BJ (cell line): ENCODE measurements at regions not wholly inside any gene's neighbourhood (a gene's known extent, or its start where the extent isn't known, plus 50 kb on each side); places are given as distances from the start of the nearest gene placed in this dataset.

Experiments
- CTCF ChIA-PET: fragments of 350-600 bp; formaldehyde crosslinking; extraction: SDS; loops from one replicate; lab custom pipeline; 2021; ENCODE audit warnings: antibody characterized with exemption, inconsistent platforms; lab: Yijun Ruan, JAX
- POLR2A ChIA-PET: fragments of 300-600 bp; sonication (Branson Sonifier 250); formaldehyde crosslinking; extraction: SDS; loops from one replicate; lab custom pipeline; 2021; ENCODE audit warnings: antibody characterized with exemption; lab: Charles Lee
- DNase-seq: peaks from one replicate; pipeline ENCODE4 v3.0.0-alpha.2; 2011; ENCODE audit warnings: low read depth
- H3K27me3 ChIP-seq: 2 replicates; pipeline ENCODE4 v1.6.0; 2011; ENCODE audit warnings: low read length; ENCODE audit not compliant: control insufficient read depth, insufficient read depth
- H3K36me3 ChIP-seq: 2 replicates; pipeline ENCODE4 v1.5.1; 2011; ENCODE audit warnings: low read length; ENCODE audit not compliant: control insufficient read depth, insufficient read depth
- H3K4me3 ChIP-seq: 2 replicates; pipeline ENCODE4 v1.5.1; 2011; ENCODE audit warnings: low read depth, mild to moderate bottlenecking, control low read depth, low read length
- TF ChIP-seq, protein P1 (sequence below): IDR thresholded peaks from 2 replicates; pipeline ENCODE4 v1.5.1; 2011; ENCODE audit warnings: low read depth, mild to moderate bottlenecking, control low read depth, inconsistent platforms, low read length, moderate library complexity; ENCODE audit not compliant: insufficient read depth

DNA sequence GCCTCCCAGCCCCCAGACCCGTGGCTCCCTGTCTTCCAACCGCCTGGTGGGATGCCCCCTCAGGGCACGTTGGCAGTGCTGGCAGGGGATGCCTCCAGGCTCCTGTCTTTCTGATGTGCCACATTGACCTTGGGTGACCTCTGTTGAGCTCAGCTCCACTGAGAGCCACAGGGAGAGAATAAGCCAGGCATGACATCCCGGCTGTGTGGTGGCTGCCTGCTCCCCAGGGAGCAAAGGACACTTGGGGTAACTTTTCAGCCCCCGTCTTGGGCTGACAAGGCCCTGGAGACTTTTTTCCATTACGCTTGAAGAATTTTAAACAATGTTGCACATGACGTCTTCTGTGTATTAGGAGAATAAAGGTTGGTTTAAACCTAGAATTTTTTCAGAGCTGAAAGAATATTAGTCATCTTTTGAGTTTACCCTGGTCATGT is 246.0 kb downstream of the TSN start:
- CTCF ChIA-PET, result no interaction called here
- DNase-seq, result no peak
- POLR2A ChIA-PET, result no interaction called here
- TF ChIP-seq, protein P1, sequence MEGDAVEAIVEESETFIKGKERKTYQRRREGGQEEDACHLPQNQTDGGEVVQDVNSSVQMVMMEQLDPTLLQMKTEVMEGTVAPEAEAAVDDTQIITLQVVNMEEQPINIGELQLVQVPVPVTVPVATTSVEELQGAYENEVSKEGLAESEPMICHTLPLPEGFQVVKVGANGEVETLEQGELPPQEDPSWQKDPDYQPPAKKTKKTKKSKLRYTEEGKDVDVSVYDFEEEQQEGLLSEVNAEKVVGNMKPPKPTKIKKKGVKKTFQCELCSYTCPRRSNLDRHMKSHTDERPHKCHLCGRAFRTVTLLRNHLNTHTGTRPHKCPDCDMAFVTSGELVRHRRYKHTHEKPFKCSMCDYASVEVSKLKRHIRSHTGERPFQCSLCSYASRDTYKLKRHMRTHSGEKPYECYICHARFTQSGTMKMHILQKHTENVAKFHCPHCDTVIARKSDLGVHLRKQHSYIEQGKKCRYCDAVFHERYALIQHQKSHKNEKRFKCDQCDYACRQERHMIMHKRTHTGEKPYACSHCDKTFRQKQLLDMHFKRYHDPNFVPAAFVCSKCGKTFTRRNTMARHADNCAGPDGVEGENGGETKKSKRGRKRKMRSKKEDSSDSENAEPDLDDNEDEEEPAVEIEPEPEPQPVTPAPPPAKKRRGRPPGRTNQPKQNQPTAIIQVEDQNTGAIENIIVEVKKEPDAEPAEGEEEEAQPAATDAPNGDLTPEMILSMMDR, result no peak
- 0 out of 2 replicates have a peak, but pooled peaks cover 2% of the 10 kb centered on the region for H3K27me3 ChIP-seq
- no peak overlapping the region for H3K4me3 ChIP-seq
- no peaks in the 10 kb centered on the region for H3K36me3 ChIP-seq

DNA sequence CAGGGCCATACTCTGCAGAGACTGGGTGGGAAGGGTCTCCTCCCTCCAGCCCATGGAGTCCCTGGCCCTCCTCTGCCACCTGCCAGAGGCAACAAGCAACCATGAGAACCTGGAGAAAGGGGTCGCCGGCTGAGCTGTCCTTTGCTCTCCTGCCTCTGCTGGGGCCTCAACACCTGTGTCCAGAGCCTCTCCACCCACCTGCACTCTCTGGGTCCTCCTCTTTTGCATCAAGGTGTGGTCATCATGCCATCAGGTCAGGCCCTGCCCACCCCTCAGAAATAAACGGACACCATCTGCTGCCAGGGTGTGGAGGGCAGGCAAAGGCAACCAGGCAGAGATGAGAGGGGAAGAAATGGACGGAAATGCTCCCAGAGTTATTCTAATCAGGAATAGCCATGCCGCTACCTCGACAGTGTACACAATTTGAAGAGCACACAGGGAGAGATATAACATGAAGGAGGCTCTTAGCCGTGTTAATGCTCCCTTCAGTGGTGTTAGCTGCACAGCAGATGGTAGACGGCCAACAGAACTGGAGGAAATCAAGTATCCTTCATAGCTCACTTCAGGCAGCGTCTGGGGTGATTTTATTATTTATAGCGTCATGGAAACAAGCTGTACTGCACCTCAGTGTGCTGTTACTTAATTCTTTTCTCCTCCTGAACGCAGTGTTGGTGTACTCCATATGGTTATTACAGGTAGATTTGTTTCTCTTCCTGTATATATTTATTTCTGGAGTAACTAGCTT is 247.9 kb downstream of the TSN start:
- POLR2A ChIA-PET, result no interaction called here
- Histone ChIP-seq H3K27me3 (0 out of 2 replicates have a peak, but pooled peaks cover 2% of the 10 kb centered on the region), H3K36me3 (no peaks in the 10 kb centered on the region), H3K4me3 (no peak overlapping the region)
- CTCF ChIA-PET, result no interaction called here
- no peak for DNase-seq
- TF ChIP-seq, protein P1, result no peak

DNA sequence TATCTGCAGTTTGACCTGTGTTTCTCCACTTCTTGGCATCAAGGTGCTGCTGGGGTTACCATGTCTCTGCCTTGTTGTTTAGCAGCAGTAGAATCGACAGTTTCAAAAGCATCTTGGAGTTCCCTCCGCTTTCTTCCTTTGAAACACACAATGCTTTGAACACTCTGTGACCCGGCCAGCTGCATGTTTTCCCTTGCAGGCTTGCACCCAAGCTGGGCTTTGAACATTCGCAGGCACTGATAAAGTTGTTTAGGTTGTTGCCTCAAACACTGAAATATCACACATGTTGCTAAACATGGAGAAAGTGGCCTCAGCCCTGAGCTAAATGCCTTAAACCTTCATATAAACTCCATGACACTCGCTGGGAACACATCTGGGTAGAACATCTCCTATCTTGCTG is 251.7 kb downstream of the TSN start:
- ChIA-PET CTCF (interaction anchor here (1.1 kb wide), 1 partner anchor 62 kb away, joined by 3 read pairs; no protein-coding TSS in a partner anchor), POLR2A (no interaction called here)
- DNase-seq, result no peak
- no peak overlapping the region for H3K4me3 ChIP-seq
- no peaks in the 10 kb centered on the region for H3K36me3 ChIP-seq
- peaks cover 4% of the 10 kb centered on the region for H3K27me3 ChIP-seq
- TF ChIP-seq, protein P1, result no peak

DNA sequence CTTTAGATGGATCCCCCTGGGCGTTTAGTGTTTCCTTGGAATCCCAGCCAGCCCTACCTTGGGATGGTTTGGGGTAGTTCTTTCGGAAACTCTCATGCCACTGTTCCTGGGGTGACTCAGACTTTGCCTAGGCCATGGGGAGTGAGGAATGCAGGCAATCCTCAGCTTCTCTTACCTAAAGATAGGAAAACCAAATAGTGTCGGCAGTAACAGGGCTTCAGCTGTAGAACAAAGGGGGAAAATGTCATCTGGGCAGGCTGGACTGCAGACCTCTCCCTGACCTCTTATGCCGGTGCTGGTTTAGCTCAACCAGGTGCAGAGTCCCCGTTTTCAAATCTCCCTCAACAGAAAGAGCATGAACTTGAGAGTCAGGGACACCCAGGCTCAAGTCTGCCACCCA is 252.1 kb downstream of the TSN start:
- CTCF ChIA-PET, result interaction anchor here (0.6 kb wide), 1 partner anchor 78 kb away, joined by 3 read pairs; no protein-coding TSS in a partner anchor
- H3K4me3 ChIP-seq, result no peak overlapping the region
- TF ChIP-seq, protein P1, result no peak
- POLR2A ChIA-PET, result no interaction called here
- H3K27me3 ChIP-seq, result peaks cover 4% of the 10 kb centered on the region
- DNase-seq, result no peak
- no peaks in the 10 kb centered on the region for H3K36me3 ChIP-seq

DNA sequence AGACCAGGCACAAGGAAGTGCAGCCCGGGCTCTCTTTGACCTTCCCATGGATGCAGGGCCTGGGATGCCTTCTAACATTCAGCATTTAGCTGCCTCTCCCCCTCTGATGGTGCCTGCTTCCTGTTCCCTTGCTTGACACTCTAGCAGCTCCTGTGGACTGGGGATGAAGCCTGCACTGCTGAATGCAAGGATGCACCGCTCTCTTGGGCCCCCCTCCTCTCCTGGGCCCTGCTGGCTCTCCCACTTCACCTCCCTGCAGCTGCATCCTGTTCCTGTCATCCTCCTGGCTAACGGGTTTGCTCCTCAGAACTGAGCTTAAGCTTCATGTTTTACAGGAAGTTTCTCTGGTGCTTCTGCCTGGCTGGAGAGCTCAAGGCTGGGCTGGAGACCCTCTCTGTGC is 254.1 kb downstream of the TSN start:
- no peak for DNase-seq
- ChIA-PET CTCF (interaction anchor here (1.2 kb wide), 1 partner anchor 34 kb away, joined by 4 read pairs; no protein-coding TSS in a partner anchor), POLR2A (no interaction called here)
- Histone ChIP-seq H3K4me3 (no peak overlapping the region), H3K27me3 (peaks cover 1% of the 10 kb centered on the region), H3K36me3 (no peaks in the 10 kb centered on the region)
- TF ChIP-seq, protein P1, result no peak
